GM12878 (cell line): ENCODE measurements at regions not wholly inside any gene's neighbourhood (a gene's known extent, or its start where the extent isn't known, plus 50 kb on each side); places are given as distances from the start of the nearest gene placed in this dataset.

Experiments
- ATAC-seq: fragments of 200-7000 bp; cut with Tn5 transposase; 3 replicates; pipeline ENCODE4 v1.9.1; 2020; ENCODE audit warnings: mild to moderate bottlenecking, moderate library complexity
- BruUV-seq: library from RNA; stranded (reverse); fragments of 400-500 nt; replicated peaks from 2 replicates; lab custom pipeline; 2021; lab: Mats Ljungman, UMichigan
- CTCF ChIA-PET: fragments of 300-600 bp; sonication (Branson Sonifier 250); formaldehyde crosslinking; extraction: SDS; loops from one replicate; lab custom pipeline; 2021; ENCODE audit warnings: inconsistent platforms; lab: Yijun Ruan, JAX
- POLR2A ChIA-PET: fragments of 350-600 bp; formaldehyde crosslinking; extraction: SDS; loops from one replicate; lab custom pipeline; 2021; ENCODE audit warnings: inconsistent platforms; lab: Charles Lee
- RAD21 ChIA-PET: fragments of 300-600 bp; sonication (Branson Sonifier 250); formaldehyde crosslinking; loops from one replicate; lab custom pipeline; 2023; ENCODE audit warnings: antibody characterized with exemption; ENCODE audit not compliant: unreplicated experiment; lab: Charles Lee
- SMC1A ChIA-PET: fragments of 300-600 bp; sonication (Branson Sonifier 250); formaldehyde crosslinking; loops from one replicate; lab custom pipeline; 2023; ENCODE audit not compliant: unreplicated experiment, uncharacterized antibody; lab: Charles Lee
- DNase-seq: peaks from one replicate; pipeline ENCODE4 v3.0.0-alpha.2; 2011; ENCODE audit warnings: low read depth, low spot score
- FAIRE-seq: peaks from 3 replicates; lab custom pipeline; 2011; peaks lifted over from hg19 to GRCh38; lab: Jason Lieb, UNC
- H2AFZ ChIP-seq: 2 replicates; pipeline ENCODE4 v1.6.0; 2011; ENCODE audit warnings: low read depth, low read length, control low read depth; ENCODE audit not compliant: control insufficient read depth
- H3K27ac ChIP-seq: 2 replicates; pipeline ENCODE4 v1.5.1; 2011; ENCODE audit warnings: control low read depth; ENCODE audit not compliant: control insufficient read depth, insufficient read depth
- H3K27me3 ChIP-seq, 2 experiments: replicated peaks in 1 of 2; 2 replicates each; pipeline versions ENCODE4 v1.6.0 to v1.6.1; 2011; ENCODE audit warnings: low read length in 1 of 2; ENCODE audit not compliant: control insufficient read depth in 2 of 2, insufficient read depth in 2 of 2
- H3K36me3 ChIP-seq, 2 experiments: 2 replicates each; pipeline ENCODE4 v1.5.1; 2011; ENCODE audit warnings: low read length in 1 of 2; ENCODE audit not compliant: control insufficient read depth in 2 of 2, insufficient read depth in 2 of 2
- H3K4me1 ChIP-seq: 2 replicates; pipeline ENCODE4 v1.6.1; 2011; ENCODE audit warnings: mild to moderate bottlenecking, low read length, moderate library complexity, mixed read lengths; ENCODE audit not compliant: control insufficient read depth, insufficient read depth
- H3K4me2 ChIP-seq: 2 replicates; pipeline ENCODE4 v1.6.0; 2011; ENCODE audit warnings: control low read depth; ENCODE audit not compliant: control insufficient read depth, insufficient read depth
- H3K4me3 ChIP-seq: fragments of 200-600 bp; sonication (generic); 2 replicates; pipeline ENCODE4 v1.5.1; 2016
- H3K79me2 ChIP-seq: 2 replicates; pipeline ENCODE4 v1.6.0; 2011; ENCODE audit warnings: low read length; ENCODE audit not compliant: control insufficient read depth, insufficient read depth
- H3K9ac ChIP-seq: 2 replicates; pipeline ENCODE4 v1.8.0; 2011; ENCODE audit warnings: low read length, control low read depth, mixed read lengths; ENCODE audit not compliant: control insufficient read depth, insufficient read depth
- H3K9me3 ChIP-seq: replicated peaks from 3 replicates; pipeline ENCODE4 v1.5.1; 2011; ENCODE audit warnings: mild to moderate bottlenecking, low read length; ENCODE audit not compliant: control insufficient read depth, insufficient read depth
- H4K20me1 ChIP-seq: 2 replicates; pipeline ENCODE4 v1.6.0; 2011; ENCODE audit not compliant: control insufficient read depth, insufficient read depth
- NFXL1 ChIP-seq: fragments of 450-650 bp; IDR thresholded peaks from 2 replicates; pipeline ENCODE4 v1.6.1; 2017; ENCODE audit warnings: antibody characterized with exemption, mild to moderate bottlenecking, borderline replicate concordance
- NRF1 ChIP-seq: conservative IDR thresholded peaks from 2 replicates; pipeline ENCODE4 v1.6.1; 2011; ENCODE audit warnings: mild to moderate bottlenecking, low read depth, low read length, improper control_type of control experiment
- TAF1 ChIP-seq: IDR thresholded peaks from 2 replicates; pipeline ENCODE4 v1.6.1; 2011; ENCODE audit warnings: mild to moderate bottlenecking, low read depth, low read length, borderline replicate concordance
- WGBS: methylation state at CpG from one replicate; pipeline ENCODE4 v1.1.6; 2016; ENCODE audit warnings: low lambda C conversion rate; ENCODE audit not compliant: insufficient replicate concordance, insufficient coverage; ENCODE audit errors: missing lambda C conversion rate; 5-methylcytosine and 5-hydroxymethylcytosine counted together
- in situ Hi-C: fragments of 300-500 bp; cut with MboI; formaldehyde crosslinking; loops from 9 replicates; pipeline ENCODE4 v1.14.3; 2018; ENCODE audit warnings: mixed read lengths
- intact Hi-C: fragments of 100-400 bp; cut with micrococcal nuclease; formaldehyde crosslinking; loops from one replicate; pipeline ENCODE4 v1.14.2; 2022; ENCODE audit not compliant: unreplicated experiment
- TF ChIP-seq, protein P1 (sequence below): IDR thresholded peaks from 2 replicates; pipeline ENCODE4 v1.6.1; 2012; ENCODE audit warnings: low read depth, low read length, improper control_type of control experiment
- TF ChIP-seq, protein P2 (sequence below): fragments of 150-350 bp; IDR thresholded peaks from 2 replicates; pipeline ENCODE4 v1.6.1; 2016; ENCODE audit warnings: low read depth, low read length

GRCh38 chr7:125197731-125198393 lies 268.2 kb upstream of the POT1 start (continued):
- TF ChIP-seq, protein P1, sequence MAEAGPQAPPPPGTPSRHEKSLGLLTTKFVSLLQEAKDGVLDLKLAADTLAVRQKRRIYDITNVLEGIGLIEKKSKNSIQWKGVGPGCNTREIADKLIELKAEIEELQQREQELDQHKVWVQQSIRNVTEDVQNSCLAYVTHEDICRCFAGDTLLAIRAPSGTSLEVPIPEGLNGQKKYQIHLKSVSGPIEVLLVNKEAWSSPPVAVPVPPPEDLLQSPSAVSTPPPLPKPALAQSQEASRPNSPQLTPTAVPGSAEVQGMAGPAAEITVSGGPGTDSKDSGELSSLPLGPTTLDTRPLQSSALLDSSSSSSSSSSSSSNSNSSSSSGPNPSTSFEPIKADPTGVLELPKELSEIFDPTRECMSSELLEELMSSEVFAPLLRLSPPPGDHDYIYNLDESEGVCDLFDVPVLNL: no peak
- TF ChIP-seq NFXL1 (no peak), TAF1 (no peak)
- TF ChIP-seq, protein P2, sequence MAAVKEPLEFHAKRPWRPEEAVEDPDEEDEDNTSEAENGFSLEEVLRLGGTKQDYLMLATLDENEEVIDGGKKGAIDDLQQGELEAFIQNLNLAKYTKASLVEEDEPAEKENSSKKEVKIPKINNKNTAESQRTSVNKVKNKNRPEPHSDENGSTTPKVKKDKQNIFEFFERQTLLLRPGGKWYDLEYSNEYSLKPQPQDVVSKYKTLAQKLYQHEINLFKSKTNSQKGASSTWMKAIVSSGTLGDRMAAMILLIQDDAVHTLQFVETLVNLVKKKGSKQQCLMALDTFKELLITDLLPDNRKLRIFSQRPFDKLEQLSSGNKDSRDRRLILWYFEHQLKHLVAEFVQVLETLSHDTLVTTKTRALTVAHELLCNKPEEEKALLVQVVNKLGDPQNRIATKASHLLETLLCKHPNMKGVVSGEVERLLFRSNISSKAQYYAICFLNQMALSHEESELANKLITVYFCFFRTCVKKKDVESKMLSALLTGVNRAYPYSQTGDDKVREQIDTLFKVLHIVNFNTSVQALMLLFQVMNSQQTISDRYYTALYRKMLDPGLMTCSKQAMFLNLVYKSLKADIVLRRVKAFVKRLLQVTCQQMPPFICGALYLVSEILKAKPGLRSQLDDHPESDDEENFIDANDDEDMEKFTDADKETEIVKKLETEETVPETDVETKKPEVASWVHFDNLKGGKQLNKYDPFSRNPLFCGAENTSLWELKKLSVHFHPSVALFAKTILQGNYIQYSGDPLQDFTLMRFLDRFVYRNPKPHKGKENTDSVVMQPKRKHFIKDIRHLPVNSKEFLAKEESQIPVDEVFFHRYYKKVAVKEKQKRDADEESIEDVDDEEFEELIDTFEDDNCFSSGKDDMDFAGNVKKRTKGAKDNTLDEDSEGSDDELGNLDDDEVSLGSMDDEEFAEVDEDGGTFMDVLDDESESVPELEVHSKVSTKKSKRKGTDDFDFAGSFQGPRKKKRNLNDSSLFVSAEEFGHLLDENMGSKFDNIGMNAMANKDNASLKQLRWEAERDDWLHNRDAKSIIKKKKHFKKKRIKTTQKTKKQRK: no peak

DNA sequence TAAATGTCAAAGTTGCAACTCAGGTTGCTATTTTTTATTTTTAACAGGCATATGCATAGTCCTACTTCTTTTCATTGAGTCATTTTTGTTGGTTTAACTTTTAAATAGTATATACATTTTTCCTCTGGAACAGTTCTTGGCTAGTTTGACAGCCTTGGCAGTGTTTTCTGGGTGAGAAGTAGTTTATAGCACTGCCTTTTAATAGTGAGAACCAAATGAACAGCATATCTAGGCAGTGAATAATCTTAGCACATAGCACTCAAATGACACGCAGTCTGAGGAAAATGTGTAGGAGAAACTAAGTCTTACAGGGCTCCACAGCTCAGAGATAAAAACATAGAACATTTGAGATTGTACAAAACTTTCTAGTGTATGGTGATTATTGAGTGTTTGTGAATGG lies 265.5 kb upstream of the POT1 start:
- CTCF ChIA-PET: no interaction called here
- no TSS peak for BruUV-seq
- SMC1A ChIA-PET: no interaction called here
- FAIRE-seq (no peak), DNase-seq (no peak), ATAC-seq (no peak)
- Histone ChIP-seq H3K9me3 (no peaks in the 10 kb centered on the region), H3K79me2 (no peaks in the 10 kb centered on the region), H3K9ac (no peak overlapping the region), H3K36me3 (no peaks in the 10 kb centered on the region), H4K20me1 (no peaks in the 10 kb centered on the region), H3K27ac (no peak overlapping the region), H3K4me1 (no peaks in the 10 kb centered on the region), H3K4me3 (no peak overlapping the region), H2AFZ (no peak overlapping the region), H3K4me2 (no peak overlapping the region), H3K27me3 (no peaks in the 10 kb centered on the region)
- RAD21 ChIA-PET: no interaction called here
- POLR2A ChIA-PET: no interaction called here
- TF ChIP-seq NRF1: no peak
- intact Hi-C loops: no loop called here
- in situ Hi-C loops: no loop called here
- WGBS: 32% methylated on average over 1 of the region's 1 CpG
